ENCODE measurements at regions not wholly inside any gene's neighbourhood (a gene's known extent, or its start where the extent isn't known, plus 50 kb on each side); places are given as distances from the start of the nearest gene placed in this dataset.

DNA sequence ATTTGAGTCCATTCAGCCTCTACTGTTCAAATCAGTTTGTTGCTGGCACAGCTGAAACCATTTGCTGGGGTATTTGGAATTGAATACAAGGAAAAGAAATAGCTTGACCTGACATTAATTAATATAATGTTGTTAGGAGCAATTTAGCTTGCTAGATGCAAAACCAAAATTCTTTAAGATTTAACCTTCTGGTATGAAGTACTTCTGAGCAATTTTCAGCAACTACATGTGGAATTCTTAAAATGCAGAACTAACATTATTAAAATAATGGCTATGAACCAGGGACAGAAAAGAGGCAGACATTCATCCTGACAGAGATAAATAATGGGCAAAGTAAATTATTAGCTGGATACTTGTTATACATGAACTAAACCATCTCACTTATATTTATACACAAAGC, 160.0 kb upstream of the MIR17HG start:
- no peak for TF ChIP-seq POLR2A (IDR thresholded peaks at IDR 0.05; ENCODE audit: low read depth, low read length)
- TF ChIP-seq CTCF (conservative IDR thresholded peaks at IDR 0.05; ENCODE audit: low read depth, low read length), result no peak
- TF ChIP-seq FOS (IDR thresholded peaks at IDR 0.05; ENCODE audit: low read depth, low read length), result no peak
- no peak for TF ChIP-seq RAD21 (IDR thresholded peaks at IDR 0.05; ENCODE audit: low read length)
- TF ChIP-seq, protein P1, sequence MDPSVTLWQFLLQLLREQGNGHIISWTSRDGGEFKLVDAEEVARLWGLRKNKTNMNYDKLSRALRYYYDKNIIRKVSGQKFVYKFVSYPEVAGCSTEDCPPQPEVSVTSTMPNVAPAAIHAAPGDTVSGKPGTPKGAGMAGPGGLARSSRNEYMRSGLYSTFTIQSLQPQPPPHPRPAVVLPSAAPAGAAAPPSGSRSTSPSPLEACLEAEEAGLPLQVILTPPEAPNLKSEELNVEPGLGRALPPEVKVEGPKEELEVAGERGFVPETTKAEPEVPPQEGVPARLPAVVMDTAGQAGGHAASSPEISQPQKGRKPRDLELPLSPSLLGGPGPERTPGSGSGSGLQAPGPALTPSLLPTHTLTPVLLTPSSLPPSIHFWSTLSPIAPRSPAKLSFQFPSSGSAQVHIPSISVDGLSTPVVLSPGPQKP (IDR thresholded peaks at IDR 0.05; ENCODE audit: borderline replicate concordance, low read depth, low read length), result no peak
- TF ChIP-seq CEBPB (IDR thresholded peaks at IDR 0.05; ENCODE audit: low read depth, low read length), result no peak
- no peak for TF ChIP-seq SMC3 (IDR thresholded peaks at IDR 0.05; ENCODE audit: low read depth, low read length)
- no peak for TF ChIP-seq NFE2L2 (IDR thresholded peaks at IDR 0.05; ENCODE audit: low read depth, low read length)
- no peak for TF ChIP-seq BHLHE40 (IDR thresholded peaks at IDR 0.05; ENCODE audit: low read depth, low read length)
- no peak for TF ChIP-seq MAZ (IDR thresholded peaks at IDR 0.05; ENCODE audit: borderline replicate concordance, low read depth, low read length)
- no peak for TF ChIP-seq MXI1 (IDR thresholded peaks at IDR 0.05; ENCODE audit: borderline replicate concordance, low read depth, low read length)
- no peak for TF ChIP-seq CHD1 (IDR thresholded peaks at IDR 0.05; ENCODE audit: low read depth, low read length)
- no peak for TF ChIP-seq RFX5 (IDR thresholded peaks at IDR 0.05; ENCODE audit: low read depth, low read length)
- TF ChIP-seq RCOR1 (IDR thresholded peaks at IDR 0.05; ENCODE audit: insufficient replicate concordance, low read length), result no peak

Data from IMR-90 (cell line).